ENCODE measurements at regions not wholly inside any gene's neighbourhood (a gene's known extent, or its start where the extent isn't known, plus 50 kb on each side); places are given as distances from the start of the nearest gene placed in this dataset.
"Not testable (repeated sequence)": the region's sequence is repeated elsewhere in the genome, so short reads cannot be mapped to it uniquely, and the experiment has no call there.

- TF ChIP-seq CTCF (IDR thresholded peaks at IDR 0.05 in 4 of 5, conservative IDR thresholded peaks at IDR 0.05 in 1 of 5); POLR2A (IDR thresholded peaks at IDR 0.05): not testable (repeated sequence)
These were observed 85.3 kb upstream of the ADCY2 start for GRCh38 chr5:7310656-7311055.

All from gastrocnemius medialis (tissue), 4 donors.